Esophagus muscularis mucosa (tissue), 4 donors: ENCODE measurements at regions not wholly inside any gene's neighbourhood (a gene's known extent, or its start where the extent isn't known, plus 50 kb on each side); places are given as distances from the start of the nearest gene placed in this dataset.

Source experiments
- DNase-seq: peaks from one replicate; pipeline ENCODE4 v3.0.0-alpha.2; 2017; ENCODE audit errors: extremely low spot score
- H3K27ac ChIP-seq, 4 donors: fragments of 200-600 bp; sonication (generic); replicated peaks in 1 of 4; 1 replicate in 3 of 4; 2 replicates in 1 of 4; pipeline ENCODE4 v1.5.1; 2016 to 2019; ENCODE audit warnings: mild to moderate bottlenecking in 1 of 4
- H3K27me3 ChIP-seq, 4 donors: fragments of 200-600 bp; sonication (generic); one replicate each; pipeline versions ENCODE4 v1.5.1 to v1.6.0; 2016 to 2019
- H3K36me3 ChIP-seq, 4 donors: fragments of 200-600 bp; sonication (generic); one replicate each; pipeline ENCODE4 v1.5.1; 2016 to 2019
- H3K4me1 ChIP-seq, 4 donors: fragments of 200-600 bp; sonication (generic); one replicate each; pipeline ENCODE4 v1.5.1; 2016 to 2019
- H3K4me3 ChIP-seq, 4 donors: fragments of 200-600 bp; sonication (generic); 1 replicate in 2 of 4; 2 replicates in 2 of 4; pipeline ENCODE4 v1.5.1; 2016 to 2019; ENCODE audit warnings: mild to moderate bottlenecking in 4 of 4, moderate library complexity in 1 of 4
- H3K9me3 ChIP-seq, 4 donors: fragments of 200-600 bp; sonication (generic); 1 replicate in 3 of 4; 2 replicates in 1 of 4; pipeline ENCODE4 v1.5.1; 2016 to 2019
- CTCF ChIP-seq, 3 experiments: fragments of 200-600 bp in 2 of 3; fragments of 450-650 bp in 1 of 3; sonication (generic) in 2 of 3; IDR thresholded peaks; one replicate each; pipeline ENCODE4 v1.5.1; 2017 to 2019; ENCODE audit warnings: antibody characterized with exemption in 3 of 3, mild to moderate bottlenecking in 2 of 3, moderate library complexity in 1 of 3
- EP300 ChIP-seq: sonication (generic); formaldehyde crosslinking; IDR thresholded peaks from one replicate; pipeline ENCODE4 v1.6.1; 2017; ENCODE audit warnings: antibody characterized with exemption
- POLR2A ChIP-seq: fragments of 450-650 bp; IDR thresholded peaks from one replicate; pipeline ENCODE4 v1.6.1; 2017; ENCODE audit warnings: antibody characterized with exemption, moderate library complexity, mild to moderate bottlenecking, low read depth
- POLR2AphosphoS5 ChIP-seq, 2 donors: sonication (generic); formaldehyde crosslinking; IDR thresholded peaks; one replicate each; pipeline ENCODE4 v1.6.1; 2017; ENCODE audit warnings: antibody characterized with exemption in 2 of 2
- WGBS: methylation state at CpG from one replicate; pipeline ENCODE4 v1.1.5; 2018; 5-methylcytosine and 5-hydroxymethylcytosine counted together
- intact Hi-C: fragments of 100-400 bp; cut with DNase I; formaldehyde crosslinking; loops from one replicate; pipeline ENCODE4 v1.15.1; 2023

- Histone ChIP-seq H3K36me3 (no peaks in the 10 kb centered on the region), H3K27ac (no peak overlapping the region), H3K27me3 (no peaks in the 10 kb centered on the region), H3K4me1 (peaks cover 0 to 19% (median 15%) of the 10 kb centered on the region in 4 donors), H3K9me3 (no peaks in the 10 kb centered on the region), H3K4me3 (no peak overlapping the region)
- TF ChIP-seq EP300 (no peak), POLR2AphosphoS5 (IDR thresholded peaks at IDR 0.05) (no peak), POLR2A (no peak), CTCF (IDR thresholded peaks at IDR 0.05) (no peak)
- DNase-seq, result no peak
- intact Hi-C loops, result no loop called here
- WGBS, result 79% methylated on average over 3 of the region's 3 CpGs
These were observed 655.1 kb upstream of the SLC39A10 start for GRCh38 chr2:195001924-195002323.

GRCh38 chr2:194999771-195000170, 657.3 kb upstream of the SLC39A10 start:
- WGBS, result 78% methylated on average over 4 of the region's 4 CpGs
- Histone ChIP-seq H3K27me3 (no peaks in the 10 kb centered on the region), H3K4me3 (no peak overlapping the region), H3K27ac (no peak overlapping the region), H3K36me3 (no peaks in the 10 kb centered on the region), H3K9me3 (no peaks in the 10 kb centered on the region), H3K4me1 (peaks cover 0 to 13% (median 12%) of the 10 kb centered on the region in 4 donors)
- DNase-seq, result no peak
- TF ChIP-seq EP300, result no peak
- no peak for TF ChIP-seq POLR2AphosphoS5 (IDR thresholded peaks at IDR 0.05)
- TF ChIP-seq POLR2A, result no peak
- no peak for TF ChIP-seq CTCF (IDR thresholded peaks at IDR 0.05)
- intact Hi-C loops, result no loop called here

- Histone ChIP-seq H3K4me3 (no peak overlapping the region), H3K27me3 (no peaks in the 10 kb centered on the region), H3K4me1 (no peaks in the 10 kb centered on the region), H3K27ac (no peak overlapping the region), H3K36me3 (no peaks in the 10 kb centered on the region), H3K9me3 (no peaks in the 10 kb centered on the region)
- intact Hi-C loops, result no loop called here
- no peak for DNase-seq
- TF ChIP-seq CTCF (IDR thresholded peaks at IDR 0.05) (no peak), POLR2AphosphoS5 (IDR thresholded peaks at IDR 0.05) (no peak), POLR2A (no peak), EP300 (no peak)
- 74% methylated on average over 2 of the region's 2 CpGs for WGBS
These were observed 664.4 kb upstream of the SLC39A10 start for GRCh38 chr2:194992648-194993047.

GRCh38 chr2:194985258-194985657, 671.8 kb upstream of the SLC39A10 start:
- no peak for DNase-seq
- Histone ChIP-seq H3K27me3 (no peaks in the 10 kb centered on the region), H3K27ac (no peak overlapping the region), H3K36me3 (no peaks in the 10 kb centered on the region), H3K4me1 (no peaks in the 10 kb centered on the region), H3K9me3 (peaks cover 0 to 18% (median 16%) of the 10 kb centered on the region in 4 donors), H3K4me3 (no peak overlapping the region)
- TF ChIP-seq CTCF (IDR thresholded peaks at IDR 0.05), result no peak
- no peak for TF ChIP-seq POLR2AphosphoS5 (IDR thresholded peaks at IDR 0.05)
- no peak for TF ChIP-seq EP300
- TF ChIP-seq POLR2A, result no peak
- 78% methylated on average over 1 of the region's 1 CpG for WGBS
- intact Hi-C loops, result no loop called here

- no peak overlapping the region for H3K27ac ChIP-seq
- intact Hi-C loops, result no loop called here
- H3K4me3 ChIP-seq, result no peak overlapping the region
- H3K36me3 ChIP-seq, result no peaks in the 10 kb centered on the region
- TF ChIP-seq POLR2AphosphoS5 (IDR thresholded peaks at IDR 0.05), result no peak
- TF ChIP-seq POLR2A, result no peak
- TF ChIP-seq EP300, result no peak
- TF ChIP-seq CTCF (IDR thresholded peaks at IDR 0.05), result no peak
- peaks cover 0 to 4% (median 0%) of the 10 kb centered on the region in 4 donors for H3K9me3 ChIP-seq
- DNase-seq, result no peak
- H3K27me3 ChIP-seq, result no peaks in the 10 kb centered on the region
- 89% methylated on average over 4 of the region's 4 CpGs for WGBS
- H3K4me1 ChIP-seq, result no peaks in the 10 kb centered on the region
These were observed 694.8 kb upstream of the SLC39A10 start for GRCh38 chr2:194962254-194962653.
